ENCODE measurements at regions not wholly inside any gene's neighbourhood (a gene's known extent, or its start where the extent isn't known, plus 50 kb on each side); places are given as distances from the start of the nearest gene placed in this dataset.

GRCh38 chr12:46445093-46445492, 72.5 kb upstream of the SLC38A2 start:
- no peak overlapping the region for H3K9ac ChIP-seq (ENCODE audit: extremely low read depth, low read length, poor library complexity, severe bottlenecking)
- H3K4me1 ChIP-seq (ENCODE audit: control insufficient read depth, insufficient read depth, low read length) = no peaks in the 10 kb centered on the region
- Mint-ChIP-seq H3K9me3 (no peaks in the 10 kb centered on the region), H3K4me1 (peaks cover 16% of the 10 kb centered on the region), H3K4me3 (no peak overlapping the region), H3K36me3 (ENCODE audit: low read depth) (no peaks in the 10 kb centered on the region), H3K27ac (no peak overlapping the region), H3K27me3 (ENCODE audit: insufficient read depth) (no peaks in the 10 kb centered on the region)
- H3K36me3 ChIP-seq (ENCODE audit: control insufficient read depth, insufficient read depth, low read length) = no peaks in the 10 kb centered on the region
- H3K27me3 ChIP-seq (ENCODE audit: control insufficient read depth, insufficient read depth, low read length, poor library complexity, severe bottlenecking) = no peaks in the 10 kb centered on the region
- no peak overlapping the region for H3K27ac ChIP-seq (ENCODE audit: low read depth, low read length)
- DNase-seq = no peak
- TF ChIP-seq CTCF (conservative IDR thresholded peaks at IDR 0.05) = no peak
- no peaks in the 10 kb centered on the region for H3K9me3 ChIP-seq (ENCODE audit: control insufficient read depth, low read length)
- H3K4me3 ChIP-seq (ENCODE audit: low read length) = no peak overlapping the region
- WGBS, 2 experiments (ENCODE audit: insufficient coverage in 1 of 2, insufficient read length in 1 of 2) = 89 to 100% methylated on average over 3 to 4 of the region's 4 CpGs

GRCh38 chr12:46443594-46444263, 71.2 kb upstream of the SLC38A2 start:
- no peaks in the 10 kb centered on the region for H3K36me3 Mint-ChIP-seq (ENCODE audit: low read depth)
- Histone ChIP-seq H3K36me3 (ENCODE audit: control insufficient read depth, insufficient read depth, low read length) (no peaks in the 10 kb centered on the region), H3K9me3 (ENCODE audit: control insufficient read depth, low read length) (no peaks in the 10 kb centered on the region), H3K27me3 (ENCODE audit: control insufficient read depth, insufficient read depth, low read length, poor library complexity, severe bottlenecking) (no peaks in the 10 kb centered on the region), H3K9ac (ENCODE audit: extremely low read depth, low read length, poor library complexity, severe bottlenecking) (no peak overlapping the region), H3K4me3 (ENCODE audit: low read length) (no peak overlapping the region), H3K27ac (ENCODE audit: low read depth, low read length) (no peak overlapping the region), H3K4me1 (ENCODE audit: control insufficient read depth, insufficient read depth, low read length) (no peaks in the 10 kb centered on the region)
- H3K4me1 Mint-ChIP-seq = peaks cover 13% of the 10 kb centered on the region
- no peak overlapping the region for H3K27ac Mint-ChIP-seq
- H3K4me3 Mint-ChIP-seq = no peak overlapping the region
- 93% methylated on average over 3 of the region's 3 CpGs; no CpG with 5 or more reads in 1 of the 2 experiments for WGBS, 2 experiments (ENCODE audit: insufficient coverage in 1 of 2, insufficient read length in 1 of 2)
- H3K27me3 Mint-ChIP-seq (ENCODE audit: insufficient read depth) = no peaks in the 10 kb centered on the region
- DNase-seq = no peak
- no peaks in the 10 kb centered on the region for H3K9me3 Mint-ChIP-seq
- no peak for TF ChIP-seq CTCF (conservative IDR thresholded peaks at IDR 0.05)

- Mint-ChIP-seq H3K27me3 (ENCODE audit: insufficient read depth) (no peaks in the 10 kb centered on the region), H3K9me3 (no peaks in the 10 kb centered on the region), H3K36me3 (ENCODE audit: low read depth) (no peaks in the 10 kb centered on the region), H3K27ac (no peak overlapping the region), H3K4me1 (peaks cover 20% of the 10 kb centered on the region), H3K4me3 (no peak overlapping the region)
- Histone ChIP-seq H3K9ac (ENCODE audit: extremely low read depth, low read length, poor library complexity, severe bottlenecking) (no peak overlapping the region), H3K4me1 (ENCODE audit: control insufficient read depth, insufficient read depth, low read length) (no peaks in the 10 kb centered on the region), H3K27me3 (ENCODE audit: control insufficient read depth, insufficient read depth, low read length, poor library complexity, severe bottlenecking) (no peaks in the 10 kb centered on the region), H3K36me3 (ENCODE audit: control insufficient read depth, insufficient read depth, low read length) (no peaks in the 10 kb centered on the region), H3K27ac (ENCODE audit: low read depth, low read length) (no peak overlapping the region), H3K9me3 (ENCODE audit: control insufficient read depth, low read length) (no peaks in the 10 kb centered on the region), H3K4me3 (ENCODE audit: low read length) (no peak overlapping the region)
- TF ChIP-seq CTCF (conservative IDR thresholded peaks at IDR 0.05) = no peak
- no peak for DNase-seq
- WGBS, 2 experiments (ENCODE audit: insufficient coverage in 1 of 2, insufficient read length in 1 of 2) = 80 to 86% methylated on average over 2 of the region's 2 CpGs
Measured at GRCh38 chr12:46442738-46443137, 70.2 kb upstream of the SLC38A2 start.
